DND-41 (cell line): ENCODE measurements at regions not wholly inside any gene's neighbourhood (a gene's known extent, or its start where the extent isn't known, plus 50 kb on each side); places are given as distances from the start of the nearest gene placed in this dataset.

ENCODE experiments used
- CTCF ChIP-seq: IDR thresholded peaks from 2 replicates; pipeline ENCODE4 v1.5.1; 2012; ENCODE audit warnings: borderline replicate concordance, low read length, moderate library complexity, mild to moderate bottlenecking; ENCODE audit not compliant: poor library complexity, severe bottlenecking; ENCODE audit errors: extremely low read depth
- EZH2 ChIP-seq: IDR thresholded peaks from 3 replicates; pipeline ENCODE4 v1.6.1; 2012; ENCODE audit warnings: borderline replicate concordance, low read depth, mild to moderate bottlenecking, moderate library complexity, low read length, inconsistent platforms; ENCODE audit not compliant: severe bottlenecking

GRCh38 chr10:31190488-31190887 is 128.5 kb upstream of the ZEB1 start:
- TF ChIP-seq CTCF = no peak
- TF ChIP-seq EZH2 = no peak
